IMR-90 (cell line): ENCODE measurements at regions not wholly inside any gene's neighbourhood (a gene's known extent, or its start where the extent isn't known, plus 50 kb on each side); places are given as distances from the start of the nearest gene placed in this dataset.

Experiments used
- ATAC-seq: fragments of 200-7000 bp; cut with Tn5 transposase; 2 replicates; pipeline ENCODE4 v1.9.1; 2020; ENCODE audit warnings: low read depth, mild to moderate bottlenecking, moderate library complexity
- BruUV-seq: library from RNA; stranded (reverse); fragments of 400-500 nt; replicated peaks from 2 replicates; lab custom pipeline; 2021; lab: Mats Ljungman, UMichigan
- CTCF ChIA-PET: fragments of 300-600 bp; formaldehyde crosslinking; extraction: SDS; loops from one replicate; lab custom pipeline; 2021; ENCODE audit warnings: antibody characterized with exemption; lab: Yijun Ruan, JAX
- POLR2A ChIA-PET: fragments of 300-600 bp; sonication (Branson Sonifier 250); formaldehyde crosslinking; loops from one replicate; lab custom pipeline; 2022; ENCODE audit warnings: antibody characterized with exemption; ENCODE audit not compliant: unreplicated experiment; lab: Charles Lee
- DNase-seq: peaks from one replicate; pipeline ENCODE4 v3.0.0; 2013
- H2AFZ ChIP-seq: replicated peaks from 2 replicates; pipeline ENCODE3; 2013; ENCODE audit warnings: low read length, mild to moderate bottlenecking; ENCODE audit not compliant: poor library complexity
- H2AK5ac ChIP-seq: 2 replicates; pipeline ENCODE4 v1.6.1; 2013; ENCODE audit warnings: low read depth, low read length, inconsistent platforms
- H2AK9ac ChIP-seq: replicated peaks from 2 replicates; pipeline ENCODE3; 2013; ENCODE audit warnings: mild to moderate bottlenecking, low read depth, low read length, moderate library complexity; ENCODE audit not compliant: poor library complexity
- H2BK120ac ChIP-seq: 2 replicates; pipeline ENCODE4 v1.6.1; 2013; ENCODE audit warnings: low read depth, low read length, inconsistent platforms
- H2BK15ac ChIP-seq: 3 replicates; pipeline ENCODE4 v1.6.1; 2013; ENCODE audit warnings: low read depth, low read length, inconsistent platforms
- H2BK20ac ChIP-seq: 2 replicates; pipeline ENCODE4 v1.6.1; 2013; ENCODE audit warnings: low read depth, mild to moderate bottlenecking, inconsistent platforms, low read length, moderate library complexity
- H2BK5ac ChIP-seq: 2 replicates; pipeline ENCODE4 v1.6.1; 2013; ENCODE audit warnings: mild to moderate bottlenecking, low read depth, low read length, inconsistent platforms; ENCODE audit not compliant: poor library complexity, severe bottlenecking
- H3K14ac ChIP-seq: replicated peaks from 2 replicates; pipeline ENCODE4 v1.6.1; 2013; ENCODE audit warnings: low read depth, low read length, inconsistent platforms
- H3K18ac ChIP-seq: 2 replicates; pipeline ENCODE4 v1.6.1; 2013; ENCODE audit warnings: low read depth, low read length, control low read depth
- H3K23ac ChIP-seq: 2 replicates; pipeline ENCODE4 v1.6.1; 2013; ENCODE audit warnings: low read depth, low read length, inconsistent platforms
- H3K27ac ChIP-seq: 2 replicates; pipeline ENCODE4 v1.5.1; 2013; ENCODE audit warnings: mild to moderate bottlenecking, control low read depth, low read length; ENCODE audit not compliant: insufficient read depth
- H3K27me3 ChIP-seq: 2 replicates; pipeline ENCODE4 v1.6.1; 2013; ENCODE audit warnings: low read length; ENCODE audit not compliant: control insufficient read depth, insufficient read depth
- H3K36me3 ChIP-seq: 2 replicates; pipeline ENCODE4 v1.6.1; 2013; ENCODE audit warnings: low read length, mixed read lengths; ENCODE audit not compliant: control insufficient read depth, insufficient read depth
- H3K4ac ChIP-seq: 2 replicates; pipeline ENCODE4 v1.6.1; 2013; ENCODE audit warnings: low read depth, low read length, inconsistent platforms
- H3K4me1 ChIP-seq: 2 replicates; pipeline ENCODE4 v1.6.1; 2013; ENCODE audit warnings: low read length, mixed read lengths; ENCODE audit not compliant: control insufficient read depth, insufficient read depth
- H3K4me2 ChIP-seq: 2 replicates; pipeline ENCODE4 v1.6.1; 2013; ENCODE audit warnings: low read depth, mild to moderate bottlenecking, control low read depth, low read length, moderate library complexity
- H3K4me3 ChIP-seq: 2 replicates; pipeline ENCODE4 v1.5.1; 2013; ENCODE audit warnings: low read depth, mild to moderate bottlenecking, control low read depth, low read length, moderate library complexity; ENCODE audit not compliant: insufficient read depth
- H3K56ac ChIP-seq: 2 replicates; pipeline ENCODE4 v1.6.1; 2013; ENCODE audit warnings: low read length, inconsistent platforms; ENCODE audit not compliant: insufficient read depth; ENCODE audit errors: extremely low read depth
- H3K79me1 ChIP-seq, 2 experiments: 2 replicates each; pipeline ENCODE4 v1.6.1; 2013; ENCODE audit warnings: low read length in 2 of 2, inconsistent platforms in 1 of 2, low read depth in 1 of 2
- H3K9ac ChIP-seq: 2 replicates; pipeline ENCODE4 v1.6.1; 2013; ENCODE audit warnings: low read depth, low read length, control low read depth
- H3K9me1 ChIP-seq: 2 replicates; pipeline ENCODE4 v1.6.1; 2013; ENCODE audit warnings: low read length, inconsistent platforms; ENCODE audit not compliant: insufficient read depth
- H3K9me3 ChIP-seq: 2 replicates; pipeline ENCODE4 v1.6.1; 2013; ENCODE audit warnings: low read length; ENCODE audit not compliant: control insufficient read depth, insufficient read depth
- H4K20me1 ChIP-seq: 2 replicates; pipeline ENCODE4 v1.6.1; 2013; ENCODE audit warnings: low read length, inconsistent platforms; ENCODE audit not compliant: insufficient read depth
- H4K5ac ChIP-seq: 2 replicates; pipeline ENCODE4 v1.6.1; 2013; ENCODE audit warnings: mild to moderate bottlenecking, low read depth, low read length, control low read depth
- H4K8ac ChIP-seq, 2 experiments: 2 replicates each; pipeline ENCODE4 v1.6.1; 2013; ENCODE audit warnings: low read depth in 2 of 2, low read length in 2 of 2, control low read depth in 1 of 2, inconsistent platforms in 1 of 2
- H4K91ac ChIP-seq: 2 replicates; pipeline ENCODE4 v1.6.1; 2013; ENCODE audit warnings: low read depth, low read length, inconsistent platforms; ENCODE audit not compliant: insufficient read depth
- BHLHE40 ChIP-seq: fragments of 150-350 bp; IDR thresholded peaks from 2 replicates; pipeline ENCODE4 v1.6.1; 2016; ENCODE audit warnings: mild to moderate bottlenecking, low read depth, low read length
- CEBPB ChIP-seq: IDR thresholded peaks from 2 replicates; pipeline ENCODE4 v1.6.1; 2012; ENCODE audit warnings: low read depth, low read length, improper control_type of control experiment
- CHD1 ChIP-seq: IDR thresholded peaks from 2 replicates; pipeline ENCODE4 v1.6.1; 2012; ENCODE audit warnings: low read depth, low read length, improper control_type of control experiment
- MAZ ChIP-seq: IDR thresholded peaks from 2 replicates; pipeline ENCODE4 v1.6.1; 2012; ENCODE audit warnings: low read depth, mild to moderate bottlenecking, low read length, improper control_type of control experiment, moderate library complexity, borderline replicate concordance
- NFE2L2 ChIP-seq: fragments of 150-350 bp; IDR thresholded peaks from 2 replicates; pipeline ENCODE4 v1.6.1; 2016; ENCODE audit warnings: low read depth, mild to moderate bottlenecking, low read length
- RCOR1 ChIP-seq: IDR thresholded peaks from 2 replicates; pipeline ENCODE4 v1.6.1; 2012; ENCODE audit warnings: mild to moderate bottlenecking, low read length, improper control_type of control experiment; ENCODE audit not compliant: insufficient replicate concordance
- RFX5 ChIP-seq: IDR thresholded peaks from 2 replicates; pipeline ENCODE4 v1.8.0; 2012; ENCODE audit warnings: low read depth, mild to moderate bottlenecking, low read length, moderate library complexity
- SMC3 ChIP-seq: fragments of 150-350 bp; IDR thresholded peaks from 2 replicates; pipeline ENCODE4 v1.6.1; 2016; ENCODE audit warnings: low read depth, mild to moderate bottlenecking, antibody characterized with exemption, low read length, moderate library complexity
- WGBS, 2 experiments: methylation state at CpG; one replicate each; pipeline versions ENCODE4 v1.1.5 to v1.1.7; 2013; ENCODE audit warnings: missing lambda C conversion rate in 2 of 2; ENCODE audit not compliant: insufficient read length in 1 of 2; ENCODE audit errors: extremely low coverage in 2 of 2; 5-methylcytosine and 5-hydroxymethylcytosine counted together
- dilution Hi-C: fragments of 300-500 bp; cut with HindIII; formaldehyde crosslinking; loops from one replicate; pipeline ENCODE4 v1.14.3; 2018; ENCODE audit warnings: low sequenced_read_pairs; ENCODE audit not compliant: unreplicated experiment
- in situ Hi-C: fragments of 300-500 bp; cut with MboI; formaldehyde crosslinking; loops from 3 replicates; pipeline ENCODE4 v1.14.3; 2019; ENCODE audit warnings: low sequenced_read_pairs, inconsistent platforms, mixed read lengths
- intact Hi-C: fragments of 100-400 bp; cut with micrococcal nuclease; formaldehyde crosslinking; loops from 2 replicates; pipeline ENCODE4 v1.10.0; 2022
- TF ChIP-seq, protein P1 (sequence below): conservative IDR thresholded peaks from 2 replicates; pipeline ENCODE4 v1.5.1; 2012; ENCODE audit warnings: mild to moderate bottlenecking, low read depth, low read length, improper control_type of control experiment
- TF ChIP-seq, protein P2 (sequence below): fragments of 150-350 bp; IDR thresholded peaks from 2 replicates; pipeline ENCODE4 v1.6.1; 2016; ENCODE audit warnings: low read depth, mild to moderate bottlenecking, low read length, moderate library complexity, borderline replicate concordance

DNA sequence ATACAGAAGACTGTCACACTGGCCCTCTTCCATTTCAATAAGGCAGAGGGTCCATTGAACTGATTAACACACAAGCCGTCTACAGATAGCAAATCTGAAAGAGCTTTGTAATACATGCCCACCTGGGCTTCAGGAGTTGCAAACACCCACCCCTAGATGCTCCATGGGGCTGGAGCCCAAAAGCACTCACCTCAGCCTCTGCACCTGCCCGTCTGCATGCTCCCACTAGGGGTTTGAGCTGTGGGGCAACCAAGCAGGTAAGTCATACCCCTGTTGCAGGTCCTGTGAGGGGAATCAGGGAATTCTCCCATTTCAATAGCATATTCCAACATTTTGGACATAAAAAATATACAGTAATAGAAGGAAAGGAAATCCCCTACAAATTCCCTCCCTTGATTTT is 243.0 kb upstream of the KCNIP4 start:
- dilution Hi-C loops (no loop called here), intact Hi-C loops (no loop called here), in situ Hi-C loops (no loop called here)
- Histone ChIP-seq H3K23ac (no peak overlapping the region), H3K56ac (no peak overlapping the region), H3K9ac (no peak overlapping the region), H3K4me3 (no peak overlapping the region), H2AK5ac (no peak overlapping the region), H4K5ac (no peak overlapping the region), H4K91ac (no peak overlapping the region), H3K9me1 (no peaks in the 10 kb centered on the region), H3K4me1 (no peaks in the 10 kb centered on the region), H4K8ac (no peak overlapping the region), H2BK5ac (no peak overlapping the region), H3K27me3 (no peaks in the 10 kb centered on the region), H4K20me1 (no peaks in the 10 kb centered on the region), H2AK9ac (no peak overlapping the region), H3K36me3 (no peaks in the 10 kb centered on the region), H3K18ac (no peak overlapping the region), H3K14ac (no peak overlapping the region), H3K79me1 (no peaks in the 10 kb centered on the region), H2AFZ (no peak overlapping the region), H2BK120ac (no peak overlapping the region), H2BK15ac (no peak overlapping the region), H3K4me2 (no peak overlapping the region), H2BK20ac (no peak overlapping the region), H3K4ac (no peak overlapping the region), H3K9me3 (no peaks in the 10 kb centered on the region), H3K27ac (no peak overlapping the region)
- DNase-seq (no peak), ATAC-seq (no peak)
- TF ChIP-seq NFE2L2 (no peak), RCOR1 (no peak), CHD1 (no peak), MAZ (no peak), RFX5 (no peak), CEBPB (no peak), BHLHE40 (no peak), SMC3 (no peak)
- TF ChIP-seq, protein P1, sequence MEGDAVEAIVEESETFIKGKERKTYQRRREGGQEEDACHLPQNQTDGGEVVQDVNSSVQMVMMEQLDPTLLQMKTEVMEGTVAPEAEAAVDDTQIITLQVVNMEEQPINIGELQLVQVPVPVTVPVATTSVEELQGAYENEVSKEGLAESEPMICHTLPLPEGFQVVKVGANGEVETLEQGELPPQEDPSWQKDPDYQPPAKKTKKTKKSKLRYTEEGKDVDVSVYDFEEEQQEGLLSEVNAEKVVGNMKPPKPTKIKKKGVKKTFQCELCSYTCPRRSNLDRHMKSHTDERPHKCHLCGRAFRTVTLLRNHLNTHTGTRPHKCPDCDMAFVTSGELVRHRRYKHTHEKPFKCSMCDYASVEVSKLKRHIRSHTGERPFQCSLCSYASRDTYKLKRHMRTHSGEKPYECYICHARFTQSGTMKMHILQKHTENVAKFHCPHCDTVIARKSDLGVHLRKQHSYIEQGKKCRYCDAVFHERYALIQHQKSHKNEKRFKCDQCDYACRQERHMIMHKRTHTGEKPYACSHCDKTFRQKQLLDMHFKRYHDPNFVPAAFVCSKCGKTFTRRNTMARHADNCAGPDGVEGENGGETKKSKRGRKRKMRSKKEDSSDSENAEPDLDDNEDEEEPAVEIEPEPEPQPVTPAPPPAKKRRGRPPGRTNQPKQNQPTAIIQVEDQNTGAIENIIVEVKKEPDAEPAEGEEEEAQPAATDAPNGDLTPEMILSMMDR, result no peak
- TF ChIP-seq, protein P2, sequence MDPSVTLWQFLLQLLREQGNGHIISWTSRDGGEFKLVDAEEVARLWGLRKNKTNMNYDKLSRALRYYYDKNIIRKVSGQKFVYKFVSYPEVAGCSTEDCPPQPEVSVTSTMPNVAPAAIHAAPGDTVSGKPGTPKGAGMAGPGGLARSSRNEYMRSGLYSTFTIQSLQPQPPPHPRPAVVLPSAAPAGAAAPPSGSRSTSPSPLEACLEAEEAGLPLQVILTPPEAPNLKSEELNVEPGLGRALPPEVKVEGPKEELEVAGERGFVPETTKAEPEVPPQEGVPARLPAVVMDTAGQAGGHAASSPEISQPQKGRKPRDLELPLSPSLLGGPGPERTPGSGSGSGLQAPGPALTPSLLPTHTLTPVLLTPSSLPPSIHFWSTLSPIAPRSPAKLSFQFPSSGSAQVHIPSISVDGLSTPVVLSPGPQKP, result no peak
- ChIA-PET CTCF (no interaction called here), POLR2A (no interaction called here)
- WGBS, 2 experiments, result no CpG with 5 or more reads among the region's 2 CpGs
- no TSS peak for BruUV-seq
